Panc1 (cell line): ENCODE measurements at regions not wholly inside any gene's neighbourhood (a gene's known extent, or its start where the extent isn't known, plus 50 kb on each side); places are given as distances from the start of the nearest gene placed in this dataset.

Experiments used
- ATAC-seq: fragments of 200-7000 bp; cut with Tn5 transposase; 2 replicates; pipeline ENCODE4 v1.9.1; 2020; ENCODE audit warnings: mild to moderate bottlenecking, moderate library complexity
- BruUV-seq: library from RNA; stranded (reverse); fragments of 400-500 nt; replicated peaks from 2 replicates; lab custom pipeline; 2021; lab: Mats Ljungman, UMichigan
- CTCF ChIA-PET: fragments of 300-600 bp; sonication (Branson Sonifier 250); formaldehyde crosslinking; loops from one replicate; lab custom pipeline; 2022; ENCODE audit warnings: antibody characterized with exemption; lab: Charles Lee
- POLR2A ChIA-PET: fragments of 300-600 bp; sonication (Branson Sonifier 250); formaldehyde crosslinking; loops from one replicate; lab custom pipeline; 2022; ENCODE audit warnings: antibody characterized with exemption; lab: Charles Lee
- DNase-seq: peaks from one replicate; pipeline ENCODE4 v3.0.0-alpha.2; 2010; ENCODE audit warnings: low read depth, low spot score
- H3K27ac ChIP-seq: 2 replicates; pipeline ENCODE4 v1.5.1; 2011; ENCODE audit warnings: mild to moderate bottlenecking, low read length, inconsistent platforms
- H3K27me3 ChIP-seq: fragments of 200-500 bp; sonication (Bioruptor generic); 2 replicates; pipeline ENCODE4 v1.6.0; 2014; ENCODE audit warnings: low read length, inconsistent platforms; ENCODE audit not compliant: control insufficient read depth, insufficient read depth
- H3K36me3 ChIP-seq: fragments of 200-500 bp; sonication (Bioruptor generic); 2 replicates; pipeline ENCODE4 v1.5.1; 2014; ENCODE audit warnings: inconsistent platforms, mild to moderate bottlenecking, low read length, moderate library complexity; ENCODE audit not compliant: control insufficient read depth, insufficient read depth
- H3K4me1 ChIP-seq: 2 replicates; pipeline ENCODE4 v1.5.1; 2011; ENCODE audit warnings: inconsistent platforms, mild to moderate bottlenecking, low read length, moderate library complexity; ENCODE audit not compliant: control insufficient read depth, insufficient read depth
- H3K4me3 ChIP-seq, 2 experiments: 2 replicates each; pipeline ENCODE4 v1.5.1; 2011 to 2012; ENCODE audit warnings: low read depth in 2 of 2, low read length in 2 of 2, mild to moderate bottlenecking in 2 of 2, inconsistent platforms in 1 of 2, moderate library complexity in 1 of 2
- H3K9me3 ChIP-seq: fragments of 200-500 bp; sonication (Bioruptor generic); 2 replicates; pipeline ENCODE4 v1.5.1; 2014; ENCODE audit warnings: low read depth, mild to moderate bottlenecking, inconsistent platforms, low read length, moderate library complexity; ENCODE audit not compliant: control insufficient read depth, insufficient read depth
- POLR2AphosphoS5 ChIP-seq: IDR thresholded peaks from 2 replicates; pipeline ENCODE4 v1.6.1; 2012; ENCODE audit warnings: mild to moderate bottlenecking, low read depth, low read length, moderate library complexity
- SIN3A ChIP-seq: IDR thresholded peaks from 2 replicates; pipeline ENCODE4 v1.6.1; 2012; ENCODE audit warnings: low read depth, mild to moderate bottlenecking, low read length, moderate library complexity, borderline replicate concordance; ENCODE audit not compliant: insufficient read depth
- TCF7L2 ChIP-seq: IDR thresholded peaks from 2 replicates; pipeline ENCODE4 v1.6.1; 2011; ENCODE audit warnings: mild to moderate bottlenecking, low read depth, low read length, inconsistent platforms
- in situ Hi-C: cut with HindIII; loops from 2 replicates; pipeline ENCODE4 v1.10.0; 2016; ENCODE audit warnings: low sequenced_read_pairs, low pct_unique_long_range_greater_than_20kb
- intact Hi-C: fragments of 100-400 bp; cut with micrococcal nuclease; formaldehyde crosslinking; loops from one replicate; pipeline ENCODE4 v1.10.0; 2022; ENCODE audit not compliant: unreplicated experiment
- TF ChIP-seq, protein P1 (sequence below), 2 experiments: IDR thresholded peaks; 2 replicates each; pipeline ENCODE4 v1.6.1; 2011 to 2012; ENCODE audit warnings: low read depth in 2 of 2, control low read depth in 1 of 2, low read length in 1 of 2, mild to moderate bottlenecking in 1 of 2, moderate library complexity in 1 of 2; ENCODE audit not compliant: insufficient read depth in 1 of 2
- TF ChIP-seq, protein P2 (sequence below): fragments of 450-650 bp; IDR thresholded peaks from 2 replicates; pipeline ENCODE4 v1.5.1; 2017; ENCODE audit warnings: mild to moderate bottlenecking

DNA sequence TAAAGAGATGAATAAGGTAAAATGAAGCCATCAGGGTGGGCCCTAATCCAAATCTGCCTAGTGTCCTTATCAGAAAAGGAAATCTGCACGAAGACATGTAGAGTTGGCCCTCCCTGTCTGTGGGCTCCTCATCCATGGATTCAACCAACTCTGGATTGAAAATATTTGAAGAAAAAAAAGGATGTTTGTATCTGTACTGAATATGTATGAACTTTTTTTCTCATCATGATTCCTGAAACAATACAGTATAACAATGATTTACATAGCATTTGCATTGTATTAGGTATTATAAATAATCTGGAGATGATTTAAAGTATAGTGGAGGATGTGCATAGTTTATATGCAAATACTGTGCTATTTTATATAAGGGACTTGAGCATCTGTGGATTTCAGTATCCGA lies 59.0 kb upstream of the SMAD6 start:
- intact Hi-C loops, result no loop called here
- Histone ChIP-seq H3K9me3 (no peaks in the 10 kb centered on the region), H3K4me1 (no peaks in the 10 kb centered on the region), H3K27ac (no peak overlapping the region), H3K4me3 (no peak overlapping the region), H3K36me3 (no peaks in the 10 kb centered on the region), H3K27me3 (no peaks in the 10 kb centered on the region)
- in situ Hi-C loops, result no loop called here
- ChIA-PET CTCF (no interaction called here), POLR2A (no interaction called here)
- no peak for TF ChIP-seq POLR2AphosphoS5
- TF ChIP-seq, protein P1, sequence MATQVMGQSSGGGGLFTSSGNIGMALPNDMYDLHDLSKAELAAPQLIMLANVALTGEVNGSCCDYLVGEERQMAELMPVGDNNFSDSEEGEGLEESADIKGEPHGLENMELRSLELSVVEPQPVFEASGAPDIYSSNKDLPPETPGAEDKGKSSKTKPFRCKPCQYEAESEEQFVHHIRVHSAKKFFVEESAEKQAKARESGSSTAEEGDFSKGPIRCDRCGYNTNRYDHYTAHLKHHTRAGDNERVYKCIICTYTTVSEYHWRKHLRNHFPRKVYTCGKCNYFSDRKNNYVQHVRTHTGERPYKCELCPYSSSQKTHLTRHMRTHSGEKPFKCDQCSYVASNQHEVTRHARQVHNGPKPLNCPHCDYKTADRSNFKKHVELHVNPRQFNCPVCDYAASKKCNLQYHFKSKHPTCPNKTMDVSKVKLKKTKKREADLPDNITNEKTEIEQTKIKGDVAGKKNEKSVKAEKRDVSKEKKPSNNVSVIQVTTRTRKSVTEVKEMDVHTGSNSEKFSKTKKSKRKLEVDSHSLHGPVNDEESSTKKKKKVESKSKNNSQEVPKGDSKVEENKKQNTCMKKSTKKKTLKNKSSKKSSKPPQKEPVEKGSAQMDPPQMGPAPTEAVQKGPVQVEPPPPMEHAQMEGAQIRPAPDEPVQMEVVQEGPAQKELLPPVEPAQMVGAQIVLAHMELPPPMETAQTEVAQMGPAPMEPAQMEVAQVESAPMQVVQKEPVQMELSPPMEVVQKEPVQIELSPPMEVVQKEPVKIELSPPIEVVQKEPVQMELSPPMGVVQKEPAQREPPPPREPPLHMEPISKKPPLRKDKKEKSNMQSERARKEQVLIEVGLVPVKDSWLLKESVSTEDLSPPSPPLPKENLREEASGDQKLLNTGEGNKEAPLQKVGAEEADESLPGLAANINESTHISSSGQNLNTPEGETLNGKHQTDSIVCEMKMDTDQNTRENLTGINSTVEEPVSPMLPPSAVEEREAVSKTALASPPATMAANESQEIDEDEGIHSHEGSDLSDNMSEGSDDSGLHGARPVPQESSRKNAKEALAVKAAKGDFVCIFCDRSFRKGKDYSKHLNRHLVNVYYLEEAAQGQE (IDR thresholded peaks at IDR 0.05; ENCODE audit: insufficient read depth in 1 of 2, low read depth in 2 of 2, low read length in 1 of 2), result no peak
- TF ChIP-seq, protein P2, sequence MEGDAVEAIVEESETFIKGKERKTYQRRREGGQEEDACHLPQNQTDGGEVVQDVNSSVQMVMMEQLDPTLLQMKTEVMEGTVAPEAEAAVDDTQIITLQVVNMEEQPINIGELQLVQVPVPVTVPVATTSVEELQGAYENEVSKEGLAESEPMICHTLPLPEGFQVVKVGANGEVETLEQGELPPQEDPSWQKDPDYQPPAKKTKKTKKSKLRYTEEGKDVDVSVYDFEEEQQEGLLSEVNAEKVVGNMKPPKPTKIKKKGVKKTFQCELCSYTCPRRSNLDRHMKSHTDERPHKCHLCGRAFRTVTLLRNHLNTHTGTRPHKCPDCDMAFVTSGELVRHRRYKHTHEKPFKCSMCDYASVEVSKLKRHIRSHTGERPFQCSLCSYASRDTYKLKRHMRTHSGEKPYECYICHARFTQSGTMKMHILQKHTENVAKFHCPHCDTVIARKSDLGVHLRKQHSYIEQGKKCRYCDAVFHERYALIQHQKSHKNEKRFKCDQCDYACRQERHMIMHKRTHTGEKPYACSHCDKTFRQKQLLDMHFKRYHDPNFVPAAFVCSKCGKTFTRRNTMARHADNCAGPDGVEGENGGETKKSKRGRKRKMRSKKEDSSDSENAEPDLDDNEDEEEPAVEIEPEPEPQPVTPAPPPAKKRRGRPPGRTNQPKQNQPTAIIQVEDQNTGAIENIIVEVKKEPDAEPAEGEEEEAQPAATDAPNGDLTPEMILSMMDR, result no peak
- no peak for TF ChIP-seq TCF7L2
- TF ChIP-seq SIN3A, result no peak
- DNase-seq (no peak), ATAC-seq (no peak)
- BruUV-seq, result no TSS peak

DNA sequence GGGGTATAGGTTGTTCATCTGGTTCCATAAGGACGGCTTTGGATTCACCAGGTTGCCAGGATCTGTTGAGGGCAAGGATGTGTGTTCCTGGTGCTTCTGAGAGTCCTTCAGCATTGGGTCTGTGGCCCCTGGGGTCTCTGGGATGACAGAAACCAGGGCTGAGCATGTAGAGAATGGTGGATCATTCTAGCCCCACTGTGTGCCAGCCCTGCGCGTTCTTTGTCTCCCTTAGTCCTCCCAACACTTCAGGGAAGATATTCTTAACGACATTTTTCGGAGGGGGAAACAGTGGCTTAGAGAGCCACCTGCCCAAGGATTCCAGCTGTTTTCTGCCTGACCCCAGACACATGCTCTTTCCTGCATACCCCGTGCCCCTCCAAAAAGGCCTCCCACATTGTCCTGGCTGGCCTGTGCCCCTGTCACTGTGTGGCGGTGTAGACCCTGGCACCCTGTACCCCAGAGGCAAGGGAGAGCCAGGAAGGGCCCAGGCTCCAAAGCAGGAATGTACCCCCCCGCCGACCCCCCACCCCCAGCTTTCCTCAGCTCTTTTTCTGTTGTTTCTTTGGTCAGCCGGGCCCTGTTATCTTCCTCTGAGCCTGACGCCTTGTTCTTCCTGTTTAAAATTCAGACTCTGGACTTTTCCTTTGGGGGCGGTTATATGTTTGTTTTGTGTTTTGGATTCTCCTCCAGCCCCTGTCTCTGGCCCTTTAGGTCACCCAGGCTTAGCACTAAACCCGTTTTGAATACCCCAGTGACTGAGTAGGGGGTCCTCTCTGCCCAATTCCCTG lies 57.8 kb upstream of the SMAD6 start:
- no peaks in the 10 kb centered on the region for H3K27me3 ChIP-seq
- H3K27ac ChIP-seq, result no peak overlapping the region
- in situ Hi-C loops (no loop called here), intact Hi-C loops (no loop called here)
- ATAC-seq (no peak), DNase-seq (no peak)
- H3K36me3 ChIP-seq, result no peaks in the 10 kb centered on the region
- POLR2A ChIA-PET, result no interaction called here
- TF ChIP-seq POLR2AphosphoS5 (no peak), TCF7L2 (no peak), SIN3A (no peak)
- TF ChIP-seq, protein P2, result no peak
- TF ChIP-seq, protein P1 (IDR thresholded peaks at IDR 0.05; ENCODE audit: insufficient read depth in 1 of 2, low read depth in 2 of 2, low read length in 1 of 2), result no peak
- BruUV-seq, result no TSS peak
- CTCF ChIA-PET, result interaction anchor here (0.5 kb wide), 1 partner anchor 12 kb away, joined by 7 read pairs; no protein-coding TSS in a partner anchor
- H3K4me3 ChIP-seq, result no peak overlapping the region
- no peaks in the 10 kb centered on the region for H3K4me1 ChIP-seq
- H3K9me3 ChIP-seq, result no peaks in the 10 kb centered on the region
